SK-N-SH treated with all-trans-retinoic acid at 6 μM for 48 hours (cell line): ENCODE measurements at regions not wholly inside any gene's neighbourhood (a gene's known extent, or its start where the extent isn't known, plus 50 kb on each side); places are given as distances from the start of the nearest gene placed in this dataset.

ENCODE experiments used
- ZFP3 ChIP-seq: fragments of 250-450 bp; sonication (Bioruptor Pico); IDR thresholded peaks from 2 replicates; pipeline ENCODE4 v1.5.0; 2020; ENCODE audit warnings: mild to moderate bottlenecking, moderate library complexity
- ZNF565 ChIP-seq: fragments of 450-650 bp; formaldehyde crosslinking; conservative IDR thresholded peaks from 2 replicates; pipeline ENCODE4 v1.5.0; 2020; ENCODE audit warnings: low read depth, mild to moderate bottlenecking, moderate library complexity

- TF ChIP-seq ZFP3 (CRISPR knock-in tag): no peak
- TF ChIP-seq ZNF565: no peak
These were observed 80.1 kb upstream of the CXADR start for GRCh38 chr21:17432732-17433057.
